Keratinocyte (primary cell): ENCODE measurements at regions not wholly inside any gene's neighbourhood (a gene's known extent, or its start where the extent isn't known, plus 50 kb on each side); places are given as distances from the start of the nearest gene placed in this dataset.

Source experiments
- DNase-seq: peaks from one replicate; pipeline ENCODE4 v3.0.0-alpha.2; 2011; ENCODE audit warnings: low read depth, missing footprints, low spot score
- FAIRE-seq: peaks from 2 replicates; lab custom pipeline; 2011; peaks lifted over from hg19 to GRCh38; lab: Jason Lieb, UNC
- H2AFZ ChIP-seq: 2 replicates; pipeline ENCODE4 v1.6.0; 2012; ENCODE audit warnings: low read length, control low read depth, inconsistent platforms; ENCODE audit not compliant: control insufficient read depth
- H3K27ac ChIP-seq: 2 replicates; pipeline ENCODE4 v1.5.1; 2011; ENCODE audit warnings: low read length; ENCODE audit not compliant: control insufficient read depth, insufficient read depth
- H3K27me3 ChIP-seq: 3 replicates; pipeline ENCODE4 v1.6.0; 2011; ENCODE audit warnings: low read length; ENCODE audit not compliant: control insufficient read depth, insufficient read depth; ENCODE audit errors: extremely low read depth
- H3K36me3 ChIP-seq, 2 experiments: 2 replicates in 1 of 2; 3 replicates in 1 of 2; pipeline ENCODE4 v1.5.1; 2011; ENCODE audit warnings: low read length in 2 of 2, mild to moderate bottlenecking in 1 of 2; ENCODE audit not compliant: control insufficient read depth in 2 of 2, insufficient read depth in 2 of 2; ENCODE audit errors: extremely low read depth in 1 of 2
- H3K4me1 ChIP-seq: 3 replicates; pipeline ENCODE4 v1.5.1; 2011; ENCODE audit warnings: low read length; ENCODE audit not compliant: control insufficient read depth, insufficient read depth; ENCODE audit errors: extremely low read depth
- H3K4me2 ChIP-seq: 3 replicates; pipeline ENCODE4 v1.6.0; 2011; ENCODE audit warnings: low read depth, low read length; ENCODE audit not compliant: control insufficient read depth, insufficient read depth; ENCODE audit errors: extremely low read depth
- H3K4me3 ChIP-seq, 3 experiments: fragments of 200-600 bp in 1 of 3; sonication (generic) in 1 of 3; 2 replicates in 2 of 3; 3 replicates in 1 of 3; pipeline ENCODE4 v1.5.1; 2011 to 2016; ENCODE audit warnings: low read length in 3 of 3, mild to moderate bottlenecking in 3 of 3, control low read depth in 2 of 3, inconsistent platforms in 1 of 3, low read depth in 1 of 3, mixed read lengths in 1 of 3, mixed run types in 1 of 3, moderate library complexity in 1 of 3; ENCODE audit not compliant: control insufficient read depth in 2 of 3, insufficient read depth in 2 of 3; ENCODE audit errors: extremely low read depth in 1 of 3
- H3K79me2 ChIP-seq: 2 replicates; pipeline ENCODE4 v1.6.0; 2012; ENCODE audit warnings: low read length; ENCODE audit not compliant: control insufficient read depth, insufficient read depth
- H3K9ac ChIP-seq: 3 replicates; pipeline ENCODE4 v1.6.0; 2011; ENCODE audit warnings: low read length; ENCODE audit not compliant: control insufficient read depth, insufficient read depth; ENCODE audit errors: extremely low read depth
- H3K9me1 ChIP-seq: 3 replicates; pipeline ENCODE4 v1.6.0; 2011; ENCODE audit warnings: low read length; ENCODE audit not compliant: control insufficient read depth, insufficient read depth; ENCODE audit errors: extremely low read depth
- H3K9me3 ChIP-seq: 2 replicates; pipeline ENCODE4 v1.5.1; 2012; ENCODE audit warnings: low read depth, low read length; ENCODE audit not compliant: control insufficient read depth
- H4K20me1 ChIP-seq: 3 replicates; pipeline ENCODE4 v1.6.0; 2011; ENCODE audit warnings: low read length; ENCODE audit not compliant: control insufficient read depth, insufficient read depth; ENCODE audit errors: extremely low read depth
- EZH2 ChIP-seq: IDR thresholded peaks from one replicate; pipeline ENCODE4 v1.6.1; 2012; ENCODE audit warnings: inconsistent platforms, mild to moderate bottlenecking, low read length, moderate library complexity
- dilution Hi-C: fragments of 300-500 bp; cut with MboI; formaldehyde crosslinking; loops from one replicate; pipeline ENCODE4 v1.7.0; 2020; ENCODE audit warnings: low sequenced_read_pairs; ENCODE audit not compliant: extremely low pct_ligation_motif_present
- TF ChIP-seq, protein P1 (sequence below), 3 experiments: IDR thresholded peaks in 1 of 3; conservative IDR thresholded peaks in 1 of 3; optimal IDR thresholded peaks in 1 of 3; 2 replicates in 2 of 3; 3 replicates in 1 of 3; pipeline versions ENCODE3 to v1.5.1; 2011; ENCODE audit warnings: low read length in 3 of 3, mild to moderate bottlenecking in 3 of 3, moderate library complexity in 2 of 3, control low read depth in 1 of 3, inconsistent platforms in 1 of 3; ENCODE audit not compliant: insufficient read depth in 2 of 3; ENCODE audit errors: extremely low read depth in 1 of 3

DNA sequence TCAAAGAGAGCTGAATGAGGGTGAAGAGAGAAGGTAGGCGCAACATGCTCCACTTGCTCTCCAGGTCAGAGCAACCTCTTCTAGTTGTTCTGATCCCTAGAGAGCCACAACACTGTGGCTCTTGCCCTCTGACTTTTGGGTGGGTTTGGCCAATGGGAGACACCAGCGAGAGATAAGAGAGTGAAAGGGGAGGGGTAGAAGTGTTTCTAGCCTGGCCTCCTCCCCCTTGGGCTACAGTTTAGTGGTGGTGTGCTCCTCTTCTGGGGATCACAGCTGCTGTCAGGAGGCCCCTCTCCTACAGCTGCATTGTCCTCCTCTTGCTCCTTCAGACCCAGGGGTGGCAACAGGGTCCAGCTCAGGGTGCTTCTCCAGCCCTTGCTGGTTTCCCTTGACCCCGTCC is 454.8 kb downstream of the FUT8 start:
- no peak overlapping the region for H2AFZ ChIP-seq
- H3K4me2 ChIP-seq, result no peak overlapping the region
- TF ChIP-seq, protein P1, sequence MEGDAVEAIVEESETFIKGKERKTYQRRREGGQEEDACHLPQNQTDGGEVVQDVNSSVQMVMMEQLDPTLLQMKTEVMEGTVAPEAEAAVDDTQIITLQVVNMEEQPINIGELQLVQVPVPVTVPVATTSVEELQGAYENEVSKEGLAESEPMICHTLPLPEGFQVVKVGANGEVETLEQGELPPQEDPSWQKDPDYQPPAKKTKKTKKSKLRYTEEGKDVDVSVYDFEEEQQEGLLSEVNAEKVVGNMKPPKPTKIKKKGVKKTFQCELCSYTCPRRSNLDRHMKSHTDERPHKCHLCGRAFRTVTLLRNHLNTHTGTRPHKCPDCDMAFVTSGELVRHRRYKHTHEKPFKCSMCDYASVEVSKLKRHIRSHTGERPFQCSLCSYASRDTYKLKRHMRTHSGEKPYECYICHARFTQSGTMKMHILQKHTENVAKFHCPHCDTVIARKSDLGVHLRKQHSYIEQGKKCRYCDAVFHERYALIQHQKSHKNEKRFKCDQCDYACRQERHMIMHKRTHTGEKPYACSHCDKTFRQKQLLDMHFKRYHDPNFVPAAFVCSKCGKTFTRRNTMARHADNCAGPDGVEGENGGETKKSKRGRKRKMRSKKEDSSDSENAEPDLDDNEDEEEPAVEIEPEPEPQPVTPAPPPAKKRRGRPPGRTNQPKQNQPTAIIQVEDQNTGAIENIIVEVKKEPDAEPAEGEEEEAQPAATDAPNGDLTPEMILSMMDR (optimal IDR thresholded peaks at IDR 0.05 in 1 of 3, IDR thresholded peaks at IDR 0.05 in 1 of 3, conservative IDR thresholded peaks at IDR 0.05 in 1 of 3; ENCODE audit: extremely low read depth in 1 of 3, insufficient read depth in 2 of 3, low read length in 3 of 3), result no peak
- no peak for TF ChIP-seq EZH2
- H4K20me1 ChIP-seq, result no peaks in the 10 kb centered on the region
- H3K9me1 ChIP-seq, result no peaks in the 10 kb centered on the region
- FAIRE-seq, result no peak
- no peaks in the 10 kb centered on the region for H3K79me2 ChIP-seq
- H3K4me1 ChIP-seq, result no peaks in the 10 kb centered on the region
- no peak overlapping the region for H3K4me3 ChIP-seq
- no peaks in the 10 kb centered on the region for H3K9me3 ChIP-seq
- H3K36me3 ChIP-seq, result no peaks in the 10 kb centered on the region
- DNase-seq, result no peak
- dilution Hi-C loops, result no loop called here
- no peak overlapping the region for H3K27ac ChIP-seq
- no peak overlapping the region for H3K9ac ChIP-seq
- H3K27me3 ChIP-seq, result no peaks in the 10 kb centered on the region

DNA sequence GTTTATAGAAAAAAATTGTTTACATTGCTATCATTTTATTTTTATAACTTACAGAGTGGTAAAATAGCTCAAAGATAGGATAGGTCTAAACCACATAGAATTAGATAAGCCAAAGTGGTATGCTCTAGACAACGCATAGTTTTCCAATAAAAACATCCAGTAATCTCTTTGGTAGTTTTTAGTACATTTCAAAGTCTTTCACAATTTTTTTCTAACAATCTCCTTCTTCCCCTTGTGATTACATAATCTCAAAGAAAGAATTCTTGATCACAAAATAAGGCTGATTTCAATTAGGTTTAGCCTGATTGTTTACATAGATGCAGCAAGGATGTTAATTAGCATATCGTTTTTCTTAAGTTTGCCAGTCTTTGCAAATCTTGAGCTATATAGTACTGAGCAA is 460.0 kb downstream of the FUT8 start:
- Histone ChIP-seq H3K4me2 (no peak overlapping the region), H2AFZ (no peak overlapping the region), H3K4me3 (no peak overlapping the region), H3K9ac (no peak overlapping the region), H3K27ac (no peak overlapping the region), H3K9me3 (no peaks in the 10 kb centered on the region), H4K20me1 (no peaks in the 10 kb centered on the region), H3K4me1 (no peaks in the 10 kb centered on the region), H3K9me1 (no peaks in the 10 kb centered on the region), H3K27me3 (no peaks in the 10 kb centered on the region), H3K36me3 (no peaks in the 10 kb centered on the region), H3K79me2 (no peaks in the 10 kb centered on the region)
- FAIRE-seq, result no peak
- dilution Hi-C loops, result no loop called here
- DNase-seq, result no peak
- TF ChIP-seq, protein P1 (optimal IDR thresholded peaks at IDR 0.05 in 1 of 3, IDR thresholded peaks at IDR 0.05 in 1 of 3, conservative IDR thresholded peaks at IDR 0.05 in 1 of 3; ENCODE audit: extremely low read depth in 1 of 3, insufficient read depth in 2 of 3, low read length in 3 of 3), result no peak
- no peak for TF ChIP-seq EZH2
